MM.1S (cell line): ENCODE measurements at regions not wholly inside any gene's neighbourhood (a gene's known extent, or its start where the extent isn't known, plus 50 kb on each side); places are given as distances from the start of the nearest gene placed in this dataset.

Experiments used
- DNase-seq: peaks from one replicate; pipeline ENCODE4 v3.0.0-alpha.2; 2015
- H2AFZ ChIP-seq: fragments of 300-600 bp; sonication (generic); 2 replicates; pipeline ENCODE4 v1.6.0; 2016; ENCODE audit warnings: antibody characterized with exemption, low read length
- H3F3A ChIP-seq: fragments of 300-600 bp; sonication (generic); 2 replicates; pipeline ENCODE4 v1.6.1; 2016; ENCODE audit warnings: mild to moderate bottlenecking, antibody characterized with exemption, low read length, moderate library complexity, mixed read lengths; ENCODE audit not compliant: insufficient read depth
- H3K27ac ChIP-seq: fragments of 300-600 bp; sonication (generic); 2 replicates; pipeline ENCODE4 v1.5.1; 2016; ENCODE audit warnings: mild to moderate bottlenecking, low read length
- H3K27me3 ChIP-seq: fragments of 300-600 bp; sonication (generic); replicated peaks from 2 replicates; pipeline ENCODE4 v1.6.0; 2016; ENCODE audit warnings: low read length; ENCODE audit not compliant: insufficient read depth
- H3K36me3 ChIP-seq: fragments of 300-600 bp; sonication (generic); replicated peaks from 2 replicates; pipeline ENCODE4 v1.6.1; 2016; ENCODE audit warnings: mild to moderate bottlenecking, low read length, mixed read lengths; ENCODE audit not compliant: insufficient read depth
- H3K4me1 ChIP-seq: fragments of 300-600 bp; sonication (generic); 2 replicates; pipeline ENCODE4 v1.6.1; 2016; ENCODE audit warnings: low read length, mixed read lengths
- H3K4me2 ChIP-seq: fragments of 300-600 bp; sonication (generic); 2 replicates; pipeline ENCODE4 v1.6.0; 2016; ENCODE audit warnings: low read depth, low read length
- H3K4me3 ChIP-seq: fragments of 300-600 bp; sonication (generic); 2 replicates; pipeline ENCODE4 v1.5.1; 2016; ENCODE audit warnings: low read length, mixed read lengths
- H3K79me2 ChIP-seq: fragments of 300-600 bp; sonication (generic); 2 replicates; pipeline ENCODE4 v1.6.1; 2016; ENCODE audit warnings: mixed run types, low read length, mixed read lengths
- H3K9ac ChIP-seq: fragments of 300-600 bp; sonication (generic); 2 replicates; pipeline ENCODE4 v1.6.1; 2016; ENCODE audit warnings: low read length, mixed read lengths
- H3K9me2 ChIP-seq: fragments of 300-600 bp; sonication (generic); replicated peaks from 2 replicates; pipeline ENCODE4 v1.6.1; 2016; ENCODE audit warnings: mild to moderate bottlenecking, low read length, mixed read lengths; ENCODE audit not compliant: insufficient read depth
- H3K9me3 ChIP-seq: fragments of 300-600 bp; sonication (generic); replicated peaks from 2 replicates; pipeline ENCODE4 v1.6.1; 2016; ENCODE audit warnings: mild to moderate bottlenecking, low read length, mixed read lengths; ENCODE audit not compliant: insufficient read depth
- H4K20me1 ChIP-seq: fragments of 300-600 bp; sonication (generic); 2 replicates; pipeline ENCODE4 v1.6.1; 2016; ENCODE audit warnings: mild to moderate bottlenecking, low read length, moderate library complexity, mixed read lengths; ENCODE audit not compliant: insufficient read depth
- CTCF ChIP-seq: fragments of 300-600 bp; sonication (generic); IDR thresholded peaks from 2 replicates; pipeline ENCODE4 v1.5.1; 2016; ENCODE audit warnings: antibody characterized with exemption, low read length, mixed read lengths
- EZH2 ChIP-seq: fragments of 300-600 bp; sonication (generic); optimal IDR thresholded peaks from 2 replicates; pipeline ENCODE3; 2017; ENCODE audit warnings: low read depth, mild to moderate bottlenecking, antibody characterized with exemption, low read length, mixed read lengths
- EZH2phosphoT487 ChIP-seq: fragments of 300-600 bp; sonication (generic); IDR thresholded peaks from 2 replicates; pipeline ENCODE4 v1.6.1; 2018; ENCODE audit warnings: antibody characterized with exemption, low read length

- no peak overlapping the region for H3K27ac ChIP-seq
- no peaks in the 10 kb centered on the region for H3K27me3 ChIP-seq
- no peaks in the 10 kb centered on the region for H3K9me2 ChIP-seq
- DNase-seq: no peak
- no peaks in the 10 kb centered on the region for H4K20me1 ChIP-seq
- no peak overlapping the region for H3K4me3 ChIP-seq
- TF ChIP-seq CTCF: no peak
- no peak for TF ChIP-seq EZH2
- TF ChIP-seq EZH2phosphoT487: no peak
- H3F3A ChIP-seq: no peaks in the 10 kb centered on the region
- H3K4me1 ChIP-seq: no peaks in the 10 kb centered on the region
- H3K9ac ChIP-seq: no peak overlapping the region
- H3K79me2 ChIP-seq: no peaks in the 10 kb centered on the region
- no peaks in the 10 kb centered on the region for H3K9me3 ChIP-seq
- H3K36me3 ChIP-seq: no peaks in the 10 kb centered on the region
- H2AFZ ChIP-seq: no peak overlapping the region
- no peak overlapping the region for H3K4me2 ChIP-seq
These were observed 84.5 kb upstream of the ETV1 start for GRCh38 chr7:14073988-14074387.

- Histone ChIP-seq H2AFZ (no peak overlapping the region), H3K36me3 (no peaks in the 10 kb centered on the region), H3K27ac (no peak overlapping the region), H3K4me2 (no peak overlapping the region), H3K27me3 (no peaks in the 10 kb centered on the region), H3K9me2 (no peaks in the 10 kb centered on the region), H4K20me1 (no peaks in the 10 kb centered on the region), H3K9me3 (no peaks in the 10 kb centered on the region), H3K9ac (no peak overlapping the region), H3K4me1 (no peaks in the 10 kb centered on the region), H3K79me2 (no peaks in the 10 kb centered on the region), H3F3A (no peaks in the 10 kb centered on the region), H3K4me3 (no peak overlapping the region)
- TF ChIP-seq EZH2 (no peak), EZH2phosphoT487 (no peak), CTCF (no peak)
- DNase-seq: no peak
These were observed 84.1 kb upstream of the ETV1 start for GRCh38 chr7:14073543-14073942.

- Histone ChIP-seq H3K9ac (no peak overlapping the region), H2AFZ (no peak overlapping the region), H3K27me3 (no peaks in the 10 kb centered on the region), H3K4me2 (no peak overlapping the region), H3F3A (no peaks in the 10 kb centered on the region), H3K36me3 (no peaks in the 10 kb centered on the region), H4K20me1 (no peaks in the 10 kb centered on the region), H3K79me2 (no peaks in the 10 kb centered on the region), H3K27ac (no peak overlapping the region), H3K9me3 (no peaks in the 10 kb centered on the region), H3K9me2 (no peaks in the 10 kb centered on the region), H3K4me3 (no peak overlapping the region), H3K4me1 (no peaks in the 10 kb centered on the region)
- TF ChIP-seq EZH2phosphoT487: no peak
- no peak for TF ChIP-seq CTCF
- TF ChIP-seq EZH2: no peak
- no peak for DNase-seq
These were observed 81.6 kb upstream of the ETV1 start for GRCh38 chr7:14071045-14071444.
